ENCODE measurements at regions not wholly inside any gene's neighbourhood (a gene's known extent, or its start where the extent isn't known, plus 50 kb on each side); places are given as distances from the start of the nearest gene placed in this dataset.

DNA sequence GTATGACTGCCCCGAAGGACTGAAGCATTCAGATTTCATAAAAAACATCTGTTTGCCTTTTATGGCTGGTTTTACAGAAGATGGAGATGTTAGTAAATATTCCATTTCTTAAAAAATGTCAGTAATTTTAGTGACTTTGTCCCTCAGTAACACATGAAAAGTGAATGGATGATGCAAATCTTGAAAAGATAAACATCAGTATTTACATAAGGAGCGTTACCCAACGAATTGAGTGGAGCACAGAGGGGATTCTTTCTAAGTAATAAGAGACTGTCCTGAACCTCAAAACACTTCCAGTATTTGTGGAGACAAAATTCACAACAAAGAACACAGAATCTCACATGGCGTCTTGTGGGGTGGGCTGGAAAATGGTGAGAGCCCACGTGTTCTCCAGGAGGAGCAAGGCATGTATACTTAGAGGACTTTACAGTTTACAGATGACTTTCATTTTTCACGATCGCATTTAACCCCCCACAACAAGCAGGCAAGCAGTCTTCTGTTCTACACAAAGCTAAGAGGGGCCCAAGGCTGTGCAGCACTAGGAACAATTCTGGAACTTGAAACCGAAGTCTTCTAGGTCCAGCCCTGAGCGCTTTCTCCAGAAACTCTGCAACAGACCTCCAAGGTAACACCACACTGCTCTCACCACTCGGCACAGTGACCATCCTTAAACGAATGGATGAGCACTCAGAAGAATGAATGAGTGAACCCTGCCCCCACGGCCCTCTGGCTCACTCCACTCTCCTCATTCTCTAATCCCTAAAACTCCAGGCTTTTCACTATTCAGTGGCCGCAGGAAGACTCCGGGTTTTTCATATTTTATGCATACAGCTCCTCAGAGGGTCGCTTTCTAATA lies 709.8 kb downstream of the UQCRFS1 start:
- no peak for DNase-seq (ENCODE audit: low read depth)

DNA sequence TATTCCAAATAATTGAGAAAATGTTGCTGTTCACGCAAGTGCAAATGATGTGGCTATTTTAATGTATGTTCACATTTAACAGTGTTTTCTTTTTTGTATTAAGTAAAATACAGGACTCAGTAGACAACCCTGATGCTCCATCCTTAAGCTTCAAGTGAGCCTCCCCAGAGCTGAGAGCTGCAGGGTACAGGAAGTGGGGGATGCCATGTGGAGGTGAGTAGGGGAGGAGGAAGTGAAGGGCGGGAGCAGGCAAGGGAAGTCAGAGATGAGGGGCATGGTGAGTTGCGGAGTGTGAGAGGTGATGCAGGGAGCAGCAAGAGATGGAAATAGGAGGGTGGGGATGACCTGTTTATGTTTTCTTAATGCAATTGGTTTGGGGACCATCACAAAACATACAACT lies 711.0 kb downstream of the UQCRFS1 start:
- DNase-seq (ENCODE audit: low read depth) = no peak

DNA sequence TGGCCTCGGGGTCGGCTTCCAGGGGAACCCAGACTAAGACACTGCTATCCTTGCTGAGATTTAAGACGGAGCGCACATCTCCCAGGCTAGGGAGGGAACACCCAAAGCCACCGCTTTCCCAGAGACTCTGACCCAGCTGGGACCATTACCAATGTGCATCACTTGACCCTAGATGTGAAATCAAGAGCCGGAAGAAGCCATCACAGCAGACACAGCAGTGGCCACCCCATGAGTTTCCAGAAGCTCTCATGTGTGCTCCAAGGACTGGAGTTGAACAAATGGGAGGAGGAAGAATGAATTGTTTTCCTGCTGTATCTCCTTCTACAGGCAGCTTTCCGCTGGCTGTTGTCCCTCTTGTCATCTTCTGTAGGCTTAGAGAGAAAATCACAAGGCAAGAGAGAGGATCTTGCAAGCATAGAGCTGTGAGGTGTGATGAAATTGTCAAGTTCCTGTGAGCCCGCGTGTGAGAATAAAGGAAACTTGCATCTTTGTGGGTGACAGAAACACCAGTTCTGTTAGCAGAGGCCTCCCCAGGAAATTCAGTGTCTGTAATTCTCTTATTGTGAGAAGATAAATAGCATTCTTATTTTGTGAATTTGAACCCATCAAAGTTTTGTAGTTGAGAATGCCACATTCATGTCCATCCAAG lies 711.8 kb downstream of the UQCRFS1 start:
- DNase-seq (ENCODE audit: low read depth) = no peak

DNA sequence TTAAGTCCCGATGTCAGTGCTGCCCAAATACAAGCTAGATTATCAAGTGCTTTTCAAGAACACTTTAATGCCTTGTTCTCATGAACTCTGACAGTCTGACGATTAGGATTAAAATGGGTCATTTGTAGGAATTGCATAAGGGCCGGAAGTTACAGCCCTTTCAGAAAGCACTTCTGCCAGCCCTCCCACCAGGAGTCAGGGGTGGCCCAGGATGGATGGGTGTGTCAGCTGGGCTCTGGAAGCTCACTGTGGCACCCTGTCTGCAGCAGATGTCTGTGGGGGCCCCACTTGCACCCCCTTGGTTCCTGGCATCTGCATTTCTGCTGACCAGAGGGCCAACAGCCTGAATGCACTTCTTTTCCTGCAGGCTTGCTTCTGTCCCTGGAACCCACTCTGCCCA lies 712.7 kb downstream of the UQCRFS1 start:
- no peak for DNase-seq (ENCODE audit: low read depth)

DNA sequence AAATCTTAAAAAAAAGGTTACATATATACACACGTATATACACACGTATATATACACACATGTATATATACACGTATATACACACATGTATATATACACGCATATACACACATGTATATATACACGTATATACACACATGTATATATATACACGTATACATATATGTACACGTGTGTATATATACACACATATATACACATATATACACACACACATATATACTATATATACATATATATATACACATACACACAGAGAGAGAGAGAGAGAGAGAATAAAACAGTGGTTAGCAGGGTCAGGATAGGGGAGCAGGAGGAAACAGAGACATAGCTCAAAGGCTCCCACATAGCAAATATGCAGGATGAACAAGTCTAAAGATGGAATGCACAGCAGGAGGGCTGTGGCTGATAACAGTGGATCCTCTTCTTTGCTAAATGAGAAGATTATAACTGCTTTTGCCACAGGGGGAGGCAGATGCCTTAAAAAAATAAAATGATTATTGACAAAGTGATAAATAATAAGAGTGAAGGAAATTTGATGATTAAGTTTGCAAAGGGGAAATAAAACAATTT lies 714.5 kb downstream of the UQCRFS1 start:
- no peak for DNase-seq (ENCODE audit: low read depth)

DNA sequence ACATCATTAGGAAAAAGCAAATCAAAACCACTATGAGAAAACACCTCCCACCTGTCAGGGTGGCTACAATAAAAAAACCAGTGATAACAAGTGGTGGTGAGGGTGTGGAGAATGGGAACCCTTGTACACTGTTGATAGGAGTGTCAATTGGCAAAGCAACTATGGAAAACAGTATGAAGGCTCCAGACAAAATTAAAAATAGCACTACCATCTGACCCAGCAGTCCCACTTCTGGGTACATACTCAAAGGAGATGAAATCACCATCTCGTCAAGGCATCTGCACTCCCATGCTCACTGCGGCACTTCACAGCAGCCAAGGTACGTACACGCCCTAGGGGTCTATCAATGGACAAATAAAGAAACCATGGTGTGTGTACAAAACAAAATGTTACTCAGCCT lies 715.1 kb downstream of the UQCRFS1 start:
- no peak for DNase-seq (ENCODE audit: low read depth)

DNA sequence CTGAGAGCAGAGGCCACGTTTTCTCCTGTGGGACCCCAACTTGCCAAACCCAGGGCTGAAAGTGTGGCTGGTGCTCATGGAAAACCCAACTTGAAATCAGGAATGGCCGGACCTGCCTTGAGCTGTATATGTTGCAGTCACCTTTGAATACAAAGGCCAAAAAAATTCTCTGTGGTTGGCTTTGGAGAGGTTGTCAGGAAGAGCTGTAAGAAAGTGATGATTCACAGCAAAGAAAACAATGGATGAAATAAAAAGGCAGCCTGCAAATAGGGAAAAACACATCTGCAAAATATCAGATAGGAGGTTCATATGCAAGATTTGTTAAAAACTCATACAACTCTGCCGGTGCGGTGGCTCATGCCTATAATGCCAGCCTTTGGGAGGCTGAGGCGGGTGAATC lies 715.8 kb downstream of the UQCRFS1 start:
- no peak for DNase-seq (ENCODE audit: low read depth)

DNA sequence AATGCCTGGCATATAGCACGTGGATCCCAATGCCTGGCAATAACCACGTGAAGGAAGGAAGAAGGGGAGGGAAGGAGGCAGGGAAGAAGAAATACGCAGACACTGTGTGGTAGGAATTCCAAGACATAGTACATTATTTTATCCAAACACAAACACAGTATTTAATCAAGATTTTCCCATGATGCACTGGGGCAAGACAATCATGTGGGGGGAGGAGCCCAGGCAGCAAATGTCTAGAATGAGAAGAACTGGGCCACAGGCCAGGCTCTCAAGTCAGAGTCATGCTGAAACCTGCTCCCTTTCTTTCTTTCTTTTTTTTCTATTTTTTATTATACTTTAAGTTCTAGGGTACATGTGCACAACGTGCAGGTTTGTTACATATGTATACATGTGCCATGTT lies 717.9 kb downstream of the UQCRFS1 start:
- DNase-seq (ENCODE audit: low read depth) = no peak

DNA sequence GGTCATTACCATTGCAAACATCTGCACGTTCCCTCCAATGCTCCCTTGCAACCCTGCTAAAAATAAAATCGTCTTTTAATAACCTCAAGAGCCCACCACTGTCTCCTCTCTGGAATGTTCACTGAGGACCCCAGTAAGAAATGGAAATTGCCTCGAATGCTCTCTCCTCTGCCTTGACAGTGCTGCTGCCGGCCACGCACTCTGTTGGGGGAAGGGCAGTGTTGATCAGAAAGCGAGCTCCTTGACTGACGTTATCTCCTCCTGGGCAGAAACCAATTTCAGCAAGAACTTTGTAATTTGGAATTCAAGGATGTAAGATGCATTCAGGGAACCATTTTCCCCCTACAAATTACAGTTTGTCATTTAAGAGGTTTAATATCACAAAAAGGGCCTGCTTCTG lies 718.5 kb downstream of the UQCRFS1 start:
- no peak for DNase-seq (ENCODE audit: low read depth)

DNA sequence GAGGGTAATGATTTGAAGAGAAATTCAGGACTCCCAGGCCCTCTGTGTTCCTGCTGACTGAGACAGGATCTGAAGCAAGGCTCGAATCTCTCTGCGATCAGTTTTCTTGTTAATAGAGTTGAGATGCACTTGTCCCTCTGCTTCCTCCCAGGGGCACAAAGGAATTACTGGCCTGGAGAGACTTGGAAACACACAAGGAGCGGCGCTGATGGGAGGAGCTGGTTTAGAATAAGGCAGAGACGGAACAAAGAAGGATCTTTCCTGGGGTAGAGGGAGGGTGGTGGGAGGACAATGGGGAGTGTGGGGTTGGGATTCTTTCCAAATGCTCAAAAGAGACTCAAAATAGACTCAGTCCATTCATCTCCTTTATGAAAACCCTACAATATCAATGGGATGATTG lies 719.1 kb downstream of the UQCRFS1 start:
- DNase-seq (ENCODE audit: low read depth) = no peak

DNA sequence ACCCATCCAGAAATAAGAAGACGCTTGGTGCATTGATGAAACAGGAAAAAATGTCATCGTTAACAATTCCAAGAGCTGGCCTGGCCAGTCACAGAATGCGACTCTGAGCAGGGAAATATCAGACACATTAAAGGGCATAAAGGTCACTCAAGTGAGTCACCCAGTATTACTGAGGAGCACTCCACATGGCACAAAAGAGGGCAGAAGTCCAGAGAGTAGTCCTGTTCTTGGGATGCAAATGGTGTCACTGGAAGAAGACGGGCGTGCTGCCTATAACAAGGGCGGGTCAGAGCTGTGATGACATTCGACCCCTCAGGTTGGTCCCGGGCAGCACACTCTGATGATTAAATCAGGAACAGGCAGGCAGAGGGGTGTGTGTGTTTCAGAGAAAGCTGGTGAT lies 720.3 kb downstream of the UQCRFS1 start:
- no peak for DNase-seq (ENCODE audit: low read depth)

DNA sequence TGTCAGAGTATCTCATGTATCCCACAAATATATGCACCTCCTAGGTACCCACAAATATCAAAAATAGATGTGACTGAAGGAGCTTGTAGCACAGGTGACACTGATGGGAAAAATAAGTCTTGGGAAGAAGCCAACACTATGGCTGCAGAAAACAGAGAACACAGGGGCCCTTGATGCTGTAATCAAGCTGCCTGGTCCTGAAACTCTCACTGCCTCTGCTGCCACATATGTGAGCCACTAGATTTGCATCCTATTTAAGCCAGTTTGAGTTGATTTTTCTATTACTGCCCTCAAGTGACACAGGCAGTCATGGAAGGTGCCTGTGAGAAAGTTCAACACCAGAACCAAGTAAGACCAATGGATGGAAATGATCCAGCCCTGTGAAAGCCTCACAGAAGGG lies 720.8 kb downstream of the UQCRFS1 start:
- no peak for DNase-seq (ENCODE audit: low read depth)

DNA sequence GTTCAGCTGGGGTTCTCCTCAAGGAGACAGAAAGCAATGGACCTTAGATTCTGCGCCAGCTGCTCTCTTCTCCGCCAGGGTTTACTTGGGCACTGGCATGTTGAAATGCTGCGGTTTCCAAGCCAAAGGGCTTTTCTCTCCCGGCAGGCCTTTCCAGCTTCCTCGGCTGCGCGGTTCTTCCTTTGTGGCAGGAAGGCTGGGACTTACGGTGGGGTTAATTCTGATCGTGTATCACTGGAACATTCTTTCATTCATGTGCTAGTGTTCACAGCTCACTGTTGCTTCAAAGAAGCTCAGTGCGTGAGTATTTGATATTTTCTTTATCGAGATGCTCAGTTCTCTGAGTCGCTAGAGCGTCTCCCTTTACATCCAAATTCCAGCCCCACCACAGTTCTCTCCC lies 723.2 kb downstream of the UQCRFS1 start:
- DNase-seq (ENCODE audit: low read depth) = no peak

DNA sequence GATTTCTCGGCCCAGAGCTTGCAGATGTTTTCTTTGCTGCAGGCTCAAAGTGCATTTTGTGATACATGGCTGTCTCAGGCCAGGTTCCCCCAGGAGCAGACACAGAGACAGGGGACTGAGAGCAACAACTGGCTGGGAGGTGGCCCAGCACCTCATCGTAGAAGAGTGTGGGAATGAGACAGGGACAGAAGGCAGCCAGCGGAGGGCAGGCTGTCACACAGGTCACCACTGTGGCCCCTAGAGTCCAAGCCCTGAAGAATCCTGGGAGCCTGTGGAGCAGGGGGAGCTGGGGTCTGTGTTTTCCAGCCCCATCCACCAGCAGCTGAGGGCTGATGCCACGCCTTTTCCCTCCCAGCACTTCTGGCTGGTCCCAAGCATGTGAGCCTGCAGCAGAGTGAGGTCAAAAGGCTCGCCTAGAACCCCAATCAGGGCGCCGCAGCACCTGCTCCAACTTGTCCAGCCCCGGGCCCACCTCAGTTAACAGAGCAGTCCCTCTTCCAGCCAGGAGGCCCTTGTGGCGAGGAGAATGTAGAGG lies 723.8 kb downstream of the UQCRFS1 start:
- no peak for DNase-seq (ENCODE audit: low read depth)

DNA sequence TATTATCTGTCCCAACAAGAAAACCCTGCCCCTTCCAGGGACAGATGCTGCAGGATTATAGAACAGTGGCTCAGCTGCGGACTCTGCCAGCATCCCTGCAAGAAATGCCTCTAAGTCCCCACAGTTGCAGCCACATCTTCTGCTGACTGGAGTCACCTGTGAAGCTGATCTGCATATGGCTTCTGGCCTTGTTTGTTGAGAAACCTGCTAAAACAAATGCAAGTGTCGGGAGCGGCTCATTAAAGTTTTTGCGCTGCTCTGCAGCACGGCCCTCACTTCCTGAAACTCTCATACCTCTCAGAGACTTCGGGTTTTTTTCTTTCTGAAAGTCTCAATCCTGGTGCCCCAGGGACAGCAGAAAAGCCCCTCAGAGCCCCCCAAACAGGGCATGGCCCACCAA lies 725.0 kb downstream of the UQCRFS1 start:
- DNase-seq (ENCODE audit: low read depth) = no peak

DNA sequence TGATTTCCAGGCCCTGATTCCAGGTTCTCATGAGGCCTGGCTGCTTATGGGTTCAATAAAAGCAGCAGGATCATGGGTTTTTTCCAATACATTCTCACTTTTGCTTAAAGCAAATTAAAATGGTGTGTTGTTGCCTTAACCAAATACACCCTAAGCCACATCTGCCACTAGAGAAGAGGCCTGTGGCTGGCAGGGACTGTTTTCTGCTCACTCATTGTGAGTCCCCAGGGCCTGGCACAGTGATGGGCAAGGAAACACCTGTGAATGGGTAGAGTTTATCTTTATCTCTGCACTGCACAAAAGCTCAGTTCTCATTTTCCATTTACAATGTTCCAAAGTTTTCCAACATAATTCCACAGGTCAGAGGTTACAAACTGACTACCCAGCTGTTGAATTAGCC lies 726.0 kb downstream of the UQCRFS1 start:
- DNase-seq (ENCODE audit: low read depth) = no peak

DNA sequence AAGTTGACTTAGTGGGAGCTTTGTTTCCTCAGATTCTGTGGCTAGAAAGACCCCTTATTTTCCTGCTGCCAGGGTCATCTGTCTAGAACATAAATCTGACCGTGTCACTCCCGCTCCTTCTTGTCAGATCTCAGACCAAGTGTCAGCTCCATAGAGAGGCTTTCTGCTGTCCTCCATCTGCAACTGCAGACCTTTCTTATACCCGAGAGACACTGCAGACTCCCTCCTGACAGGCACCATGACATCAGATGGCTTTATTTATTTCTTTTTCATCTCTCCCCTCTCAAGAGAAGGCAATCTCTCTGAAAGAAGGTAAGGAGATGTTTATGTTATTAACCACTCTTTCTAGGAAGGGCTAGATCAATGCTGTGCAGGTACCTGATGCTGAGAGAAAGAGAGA lies 726.5 kb downstream of the UQCRFS1 start:
- no peak for DNase-seq (ENCODE audit: low read depth)

DNA sequence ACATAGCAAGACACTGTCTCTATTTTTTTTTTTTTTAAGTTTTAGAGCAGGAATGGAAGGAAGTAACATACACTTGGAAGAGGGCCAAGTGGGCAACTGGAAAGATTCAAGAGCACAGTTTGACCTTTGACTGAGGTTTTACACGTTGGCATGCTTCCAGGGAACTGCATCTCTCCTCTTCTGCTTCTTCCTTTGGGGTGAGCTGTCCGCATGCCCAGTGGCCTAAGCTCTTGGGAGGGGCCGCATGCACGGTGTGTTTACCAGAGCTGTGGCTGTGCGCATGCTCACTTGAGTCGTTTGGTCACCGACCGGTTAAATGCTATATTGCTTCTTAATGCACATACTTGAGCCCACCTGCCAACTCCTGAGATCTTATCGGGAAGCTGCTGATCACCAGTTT lies 727.7 kb downstream of the UQCRFS1 start:
- no peak for DNase-seq (ENCODE audit: low read depth)

DNA sequence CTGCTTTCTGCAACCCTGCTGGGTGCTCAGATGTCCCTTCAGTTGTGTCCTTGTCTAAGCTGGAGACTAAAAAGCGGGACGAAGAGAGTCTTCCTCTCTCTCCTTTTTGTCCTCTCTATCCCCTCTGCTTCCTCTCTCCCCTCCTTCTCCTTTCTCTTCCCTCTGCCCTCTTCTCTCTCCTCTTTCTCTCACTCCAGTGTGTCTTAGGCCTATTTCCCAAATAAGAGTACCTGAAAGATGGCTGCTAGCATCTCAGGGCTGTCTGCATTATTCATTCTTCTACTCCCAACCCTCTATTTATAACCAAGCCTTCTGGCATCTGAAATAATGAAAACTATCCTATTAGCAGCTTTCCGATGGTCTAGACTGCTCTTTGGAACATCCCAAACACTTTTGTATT lies 729.8 kb downstream of the UQCRFS1 start:
- no peak for DNase-seq (ENCODE audit: low read depth)

DNA sequence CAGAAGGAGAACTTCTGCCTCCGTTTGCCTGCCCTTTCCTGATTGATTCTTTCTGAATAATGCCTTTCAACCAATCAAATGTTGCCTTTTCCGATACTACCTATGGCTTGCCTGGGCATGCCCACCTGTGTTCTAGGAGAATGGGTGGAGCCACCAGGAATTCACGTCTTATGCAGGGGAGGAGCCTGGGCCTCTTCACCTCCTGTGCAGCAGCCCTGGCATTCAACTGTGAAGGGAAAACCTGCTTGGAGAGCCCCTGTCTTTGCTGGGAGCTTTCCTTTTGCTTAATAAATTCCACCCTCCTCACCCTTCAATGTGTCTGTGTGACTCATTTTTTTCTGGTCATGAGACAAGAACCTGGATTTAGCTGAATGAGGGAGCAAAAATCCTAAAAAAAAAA lies 730.7 kb downstream of the UQCRFS1 start:
- DNase-seq (ENCODE audit: low read depth) = no peak

DNA sequence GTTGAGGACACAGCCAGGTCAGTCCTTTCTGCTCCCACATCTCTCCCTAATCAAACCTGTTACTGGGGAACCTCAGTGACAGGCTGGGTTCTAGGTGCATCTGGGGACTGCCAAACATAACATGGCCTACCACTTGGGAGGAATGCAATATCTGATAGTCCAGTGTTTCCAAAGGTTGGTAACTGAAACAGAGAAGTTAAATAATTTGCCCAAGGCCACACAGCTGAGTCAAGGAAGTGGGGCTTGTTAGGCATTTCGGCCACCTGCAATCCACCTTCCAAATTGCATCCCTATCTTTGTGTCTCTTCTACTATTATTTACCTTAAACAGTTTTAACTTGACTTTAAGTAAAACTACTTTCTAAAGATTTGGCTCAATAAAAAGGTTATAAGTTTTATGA lies 731.3 kb downstream of the UQCRFS1 start:
- no peak for DNase-seq (ENCODE audit: low read depth)

DNA sequence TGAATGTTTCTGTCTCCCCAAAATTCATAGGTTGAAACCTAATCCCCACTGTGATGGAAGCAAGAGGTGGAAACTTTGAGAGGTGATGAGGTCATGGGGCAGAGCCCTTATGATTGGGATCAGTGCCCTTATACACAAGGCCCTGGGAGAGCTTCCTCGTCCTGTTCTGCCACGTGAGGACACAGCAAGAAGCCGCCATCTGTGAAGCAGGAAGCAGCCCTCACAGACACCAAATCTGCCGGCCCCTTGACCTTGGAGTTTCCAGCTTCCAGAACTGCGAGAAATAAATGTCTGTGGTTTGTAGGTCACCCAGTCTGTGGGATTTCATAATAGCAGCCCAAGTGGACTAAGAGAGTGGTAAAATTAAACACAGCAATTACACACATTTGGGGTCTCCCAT lies 737.4 kb downstream of the UQCRFS1 start:
- no peak for DNase-seq (ENCODE audit: low read depth)

DNA sequence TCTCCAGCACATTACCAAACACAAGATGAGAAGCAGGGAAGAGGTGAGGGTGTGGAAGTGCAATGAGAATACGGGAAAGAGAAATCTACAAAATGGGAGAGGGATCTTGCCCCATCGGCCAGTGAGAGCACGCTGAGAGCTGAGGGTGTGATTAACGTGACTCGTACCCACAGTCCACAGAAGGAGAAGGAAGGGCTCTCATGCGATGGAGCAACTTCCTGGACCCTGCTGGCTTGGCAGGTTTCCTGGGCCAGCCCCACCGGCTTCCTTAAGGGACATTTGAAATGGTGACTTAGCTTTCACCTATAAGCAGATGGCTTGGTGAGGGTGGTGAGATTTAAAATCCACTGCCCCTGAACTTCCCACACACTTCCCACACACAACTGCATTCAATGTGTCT lies 740.1 kb downstream of the UQCRFS1 start:
- no peak for DNase-seq (ENCODE audit: low read depth)

Data from activated T-helper 9 cell treated with anti-CD3 and anti-CD28 coated beads, Interleukin-2, amount 50 U/mL, for 16 hours (primary cell).